Lower lobe of right lung (tissue), 2 donors: ENCODE measurements at regions not wholly inside any gene's neighbourhood (a gene's known extent, or its start where the extent isn't known, plus 50 kb on each side); places are given as distances from the start of the nearest gene placed in this dataset.
A peak's percentile ranks its signal among the peaks of the same experiment; 100 is the strongest.

Experiments
- ATAC-seq, 2 donors: fragments of 200-7000 bp; cut with Tn5 transposase; one replicate each; pipeline ENCODE4 v1.9.1; 2020 to 2022; ENCODE audit warnings: mild to moderate bottlenecking in 2 of 2, moderate library complexity in 2 of 2
- DNase-seq: peaks from one replicate; pipeline ENCODE4 v3.0.0-alpha.2; 2020
- H3K27ac ChIP-seq: fragments of 200-600 bp; one replicate; pipeline ENCODE4 v1.8.0; 2022
- H3K27me3 ChIP-seq: fragments of 200-600 bp; one replicate; pipeline ENCODE4 v1.8.0; 2022; ENCODE audit warnings: low read depth
- H3K36me3 ChIP-seq: fragments of 200-600 bp; one replicate; pipeline ENCODE4 v1.8.0; 2022; ENCODE audit warnings: mild to moderate bottlenecking
- H3K4me1 ChIP-seq: fragments of 200-600 bp; one replicate; pipeline ENCODE4 v1.8.0; 2022
- H3K4me3 ChIP-seq: fragments of 200-600 bp; one replicate; pipeline ENCODE4 v1.8.0; 2022; ENCODE audit warnings: mild to moderate bottlenecking
- H3K9me3 ChIP-seq: fragments of 200-600 bp; one replicate; pipeline ENCODE4 v1.8.0; 2022
- intact Hi-C: fragments of 100-400 bp; cut with DNase I; formaldehyde crosslinking; loops from one replicate; pipeline ENCODE4 v1.11.0; 2022
- TF ChIP-seq, protein P1 (sequence below): fragments of 200-600 bp; IDR thresholded peaks from one replicate; pipeline ENCODE4 v1.8.0; 2022; ENCODE audit warnings: antibody characterized with exemption, mild to moderate bottlenecking
- donor health status: DM: no; HTN: yes; CAD: no; lungs with severe emphysema.

DNA sequence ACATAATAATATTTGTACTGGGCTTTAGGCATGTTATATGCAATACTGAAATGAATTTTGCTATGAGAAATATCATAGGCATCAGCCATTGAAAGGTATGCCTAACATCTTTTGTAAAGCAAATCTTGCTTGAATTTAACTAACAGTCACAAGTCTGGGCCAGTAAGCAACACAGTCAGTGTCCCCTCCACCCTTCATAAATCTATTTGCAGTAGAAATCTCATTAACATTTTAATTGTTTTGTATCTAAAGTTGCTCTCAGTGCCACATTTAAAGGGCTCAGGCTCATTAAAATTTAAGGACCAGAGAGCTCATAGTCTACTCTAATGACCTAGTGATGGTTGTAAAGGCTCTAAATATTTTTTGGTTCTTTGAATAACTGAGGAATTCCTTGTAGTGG lies 167.2 kb upstream of the GOLIM4 start:
- ATAC-seq: no peak
- no peak for DNase-seq
- no peaks in the 10 kb centered on the region for H3K27me3 ChIP-seq
- intact Hi-C loops: no loop called here
- H3K36me3 ChIP-seq: no peaks in the 10 kb centered on the region
- TF ChIP-seq, protein P1, sequence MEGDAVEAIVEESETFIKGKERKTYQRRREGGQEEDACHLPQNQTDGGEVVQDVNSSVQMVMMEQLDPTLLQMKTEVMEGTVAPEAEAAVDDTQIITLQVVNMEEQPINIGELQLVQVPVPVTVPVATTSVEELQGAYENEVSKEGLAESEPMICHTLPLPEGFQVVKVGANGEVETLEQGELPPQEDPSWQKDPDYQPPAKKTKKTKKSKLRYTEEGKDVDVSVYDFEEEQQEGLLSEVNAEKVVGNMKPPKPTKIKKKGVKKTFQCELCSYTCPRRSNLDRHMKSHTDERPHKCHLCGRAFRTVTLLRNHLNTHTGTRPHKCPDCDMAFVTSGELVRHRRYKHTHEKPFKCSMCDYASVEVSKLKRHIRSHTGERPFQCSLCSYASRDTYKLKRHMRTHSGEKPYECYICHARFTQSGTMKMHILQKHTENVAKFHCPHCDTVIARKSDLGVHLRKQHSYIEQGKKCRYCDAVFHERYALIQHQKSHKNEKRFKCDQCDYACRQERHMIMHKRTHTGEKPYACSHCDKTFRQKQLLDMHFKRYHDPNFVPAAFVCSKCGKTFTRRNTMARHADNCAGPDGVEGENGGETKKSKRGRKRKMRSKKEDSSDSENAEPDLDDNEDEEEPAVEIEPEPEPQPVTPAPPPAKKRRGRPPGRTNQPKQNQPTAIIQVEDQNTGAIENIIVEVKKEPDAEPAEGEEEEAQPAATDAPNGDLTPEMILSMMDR: no peak
- no peaks in the 10 kb centered on the region for H3K4me1 ChIP-seq
- H3K4me3 ChIP-seq: no peak overlapping the region
- H3K27ac ChIP-seq: no peak overlapping the region
- no peaks in the 10 kb centered on the region for H3K9me3 ChIP-seq

DNA sequence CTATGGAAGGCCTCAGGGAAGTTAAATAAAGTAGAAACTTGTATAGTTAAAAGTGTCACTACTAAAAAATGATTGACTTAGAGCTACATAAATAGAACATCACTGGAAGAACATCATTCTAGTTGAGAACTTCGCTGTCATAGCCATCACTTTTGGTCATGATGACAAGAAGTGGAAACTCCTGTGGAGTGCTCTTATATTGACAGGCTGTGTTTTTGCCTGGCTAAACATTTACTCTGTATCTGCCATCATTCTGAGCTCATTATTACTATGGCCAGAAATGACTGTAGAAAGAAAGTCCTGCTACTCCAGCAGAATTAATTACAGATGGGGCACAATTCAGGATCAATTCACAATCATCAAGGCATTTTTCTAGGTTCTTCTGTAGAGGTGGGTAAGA lies 165.1 kb upstream of the GOLIM4 start:
- no peaks in the 10 kb centered on the region for H3K27me3 ChIP-seq
- no peak overlapping the region for H3K27ac ChIP-seq
- no peak for ATAC-seq
- TF ChIP-seq, protein P1: no peak
- H3K9me3 ChIP-seq: no peaks in the 10 kb centered on the region
- no peak overlapping the region for H3K4me3 ChIP-seq
- intact Hi-C loops: no loop called here
- no peaks in the 10 kb centered on the region for H3K4me1 ChIP-seq
- no peak for DNase-seq
- H3K36me3 ChIP-seq: no peaks in the 10 kb centered on the region

DNA sequence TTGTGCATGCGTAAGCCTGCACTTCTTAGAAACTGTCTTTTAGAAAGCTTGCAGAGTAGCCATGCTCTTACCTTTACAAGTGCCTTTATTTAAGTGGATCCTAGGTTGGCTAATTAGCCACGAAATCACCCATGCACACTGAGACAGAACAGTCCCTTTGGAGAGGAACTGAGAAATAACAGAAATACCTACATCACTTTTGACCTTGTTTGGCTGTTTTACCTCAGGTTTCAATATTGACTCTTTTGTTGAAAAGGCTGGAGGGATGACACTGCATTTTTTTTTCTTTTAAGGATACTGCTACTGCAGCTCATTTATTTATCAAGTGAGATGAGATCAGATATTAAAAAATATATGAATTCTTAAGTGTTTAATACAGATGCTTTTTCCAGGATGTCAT lies 155.6 kb upstream of the GOLIM4 start:
- Histone ChIP-seq H3K4me3 (no peak overlapping the region), H3K27me3 (peaks cover 14% of the 10 kb centered on the region), H3K27ac (no peak overlapping the region), H3K4me1 (peaks cover 26% of the 10 kb centered on the region), H3K36me3 (no peaks in the 10 kb centered on the region), H3K9me3 (no peaks in the 10 kb centered on the region)
- no peak for DNase-seq
- intact Hi-C loops: no loop called here
- ATAC-seq: no peak
- TF ChIP-seq, protein P1: no peak

DNA sequence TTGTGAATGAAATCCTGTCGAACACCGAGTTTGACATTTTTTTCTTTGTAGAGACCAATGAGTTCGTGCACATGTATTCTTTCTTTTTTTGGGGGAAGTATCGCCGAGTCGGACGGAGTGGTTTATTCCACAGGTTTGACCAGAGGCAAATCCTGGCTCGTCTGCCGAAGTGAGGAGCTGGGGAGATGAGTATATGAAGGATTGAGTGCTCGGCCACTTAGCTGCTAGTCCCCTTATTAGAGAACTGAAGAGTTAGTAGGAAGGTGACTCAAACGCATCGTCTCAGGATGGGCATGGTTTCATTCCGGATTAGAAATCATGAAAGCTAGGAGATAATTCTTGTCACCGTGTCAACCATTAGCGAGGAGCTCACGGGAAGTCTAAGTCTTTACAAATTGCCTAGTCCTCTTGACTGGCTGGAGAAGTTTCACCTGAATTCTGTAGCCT lies 154.7 kb upstream of the GOLIM4 start:
- no peak for DNase-seq
- peak overlapping the region; percentile 63 for H3K4me3 ChIP-seq
- ATAC-seq: no peak
- H3K36me3 ChIP-seq: no peaks in the 10 kb centered on the region
- peaks cover 14% of the 10 kb centered on the region for H3K27me3 ChIP-seq
- no peaks in the 10 kb centered on the region for H3K9me3 ChIP-seq
- intact Hi-C loops: no loop called here
- no peak overlapping the region for H3K27ac ChIP-seq
- TF ChIP-seq, protein P1: no peak
- peaks cover 26% of the 10 kb centered on the region for H3K4me1 ChIP-seq

DNA sequence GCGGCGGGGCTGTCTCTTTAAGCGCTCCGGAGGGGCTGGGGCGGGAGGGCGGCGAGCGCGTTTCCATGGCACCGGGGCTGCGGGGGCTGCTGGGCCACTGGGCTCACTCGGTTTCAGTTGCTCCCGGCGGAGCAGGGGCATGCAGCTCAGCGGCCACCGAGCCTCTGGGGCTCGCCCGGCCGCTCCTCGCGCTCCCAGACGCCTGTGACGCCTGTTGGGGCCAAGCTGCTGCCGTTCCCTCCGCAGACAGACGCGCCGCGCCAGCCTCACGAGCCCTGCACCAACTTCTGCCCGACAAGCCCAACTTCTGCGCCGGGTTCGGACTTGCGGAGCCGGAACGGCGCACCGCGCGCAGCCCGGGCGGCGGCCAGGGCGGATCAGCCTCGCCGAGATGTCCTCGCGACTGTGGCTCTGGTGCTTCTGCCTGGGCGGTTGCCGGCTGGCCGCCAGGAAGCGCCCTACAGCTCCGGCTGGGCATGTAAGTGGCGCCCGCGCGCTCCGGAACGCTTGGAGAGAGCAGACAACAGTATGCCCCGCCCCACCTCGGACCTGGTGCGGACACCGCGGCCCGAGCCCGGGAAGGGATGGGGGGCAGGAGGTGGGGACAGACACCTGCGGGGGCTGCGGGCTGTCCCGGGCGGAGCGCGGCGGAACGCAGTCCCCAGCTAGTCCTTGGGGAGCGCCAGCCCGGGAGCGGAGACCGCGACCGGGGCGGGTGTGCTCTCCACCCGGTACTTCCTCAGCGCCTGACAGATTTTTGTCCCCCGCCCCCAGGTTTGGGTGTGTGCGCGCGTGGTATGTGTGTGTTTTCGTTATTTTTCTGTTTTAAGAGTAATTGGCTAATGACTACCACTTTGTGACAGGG lies 154.1 kb upstream of the GOLIM4 start:
- ATAC-seq: peak; percentile 94 to 95

More for the DNA sequence above, 154.1 kb upstream of the GOLIM4 start:
- H3K4me3 ChIP-seq: peak overlapping the region; percentile 63
- intact Hi-C loops: no loop called here
- no peaks in the 10 kb centered on the region for H3K36me3 ChIP-seq
- DNase-seq: peak; percentile 85
- peak overlapping the region; percentile 21 for H3K27ac ChIP-seq
- peaks cover 14% of the 10 kb centered on the region for H3K27me3 ChIP-seq
- TF ChIP-seq, protein P1: peak; percentile 39
- H3K4me1 ChIP-seq: peaks cover 26% of the 10 kb centered on the region
- no peaks in the 10 kb centered on the region for H3K9me3 ChIP-seq
